GM21786 (cell line): ENCODE measurements at regions not wholly inside any gene's neighbourhood (a gene's known extent, or its start where the extent isn't known, plus 50 kb on each side); places are given as distances from the start of the nearest gene placed in this dataset.

Source experiments
- ATAC-seq: cut with Tn5 transposase; IDR thresholded peaks from one replicate; pipeline ENCODE4 v1.9.1; 2021; ENCODE audit not compliant: unreplicated experiment

GRCh38 chr11:11045156-11045930, 187.5 kb upstream of the ZBED5 start:
- ATAC-seq = no peak

GRCh38 chr11:11044137-11044855, 186.4 kb upstream of the ZBED5 start:
- ATAC-seq = no peak

- no peak for ATAC-seq
Measured at GRCh38 chr11:11043721-11044120, 185.9 kb upstream of the ZBED5 start.

- ATAC-seq = no peak
Measured at GRCh38 chr11:11039208-11039965, 181.5 kb upstream of the ZBED5 start.

- no peak for ATAC-seq
Measured at GRCh38 chr11:11038782-11039181, 180.9 kb upstream of the ZBED5 start.

- ATAC-seq = no peak
Measured at GRCh38 chr11:11038352-11038751, 180.5 kb upstream of the ZBED5 start.

- no peak for ATAC-seq
Measured at GRCh38 chr11:11036848-11037732, 179.2 kb upstream of the ZBED5 start.

- no peak for ATAC-seq
Measured at GRCh38 chr11:11036185-11036847, 178.5 kb upstream of the ZBED5 start.

- ATAC-seq = no peak
Measured at GRCh38 chr11:11035331-11035730, 177.5 kb upstream of the ZBED5 start.

GRCh38 chr11:11034476-11034875, 176.6 kb upstream of the ZBED5 start:
- ATAC-seq = no peak

GRCh38 chr11:11032066-11032465, 174.2 kb upstream of the ZBED5 start:
- ATAC-seq = no peak

- no peak for ATAC-seq
Measured at GRCh38 chr11:11029027-11029426, 171.2 kb upstream of the ZBED5 start.

GRCh38 chr11:11028017-11028692, 170.3 kb upstream of the ZBED5 start:
- ATAC-seq = no peak

- ATAC-seq = no peak
Measured at GRCh38 chr11:11027288-11027687, 169.4 kb upstream of the ZBED5 start.

- ATAC-seq = no peak
Measured at GRCh38 chr11:11025087-11025486, 167.2 kb upstream of the ZBED5 start.

- no peak for ATAC-seq
Measured at GRCh38 chr11:11022125-11022730, 164.4 kb upstream of the ZBED5 start.

- ATAC-seq = no peak
Measured at GRCh38 chr11:11021563-11021962, 163.7 kb upstream of the ZBED5 start.

- ATAC-seq = no peak
Measured at GRCh38 chr11:11020747-11021149, 162.9 kb upstream of the ZBED5 start.

- no peak for ATAC-seq
Measured at GRCh38 chr11:11020219-11020726, 162.4 kb upstream of the ZBED5 start.
